ENCODE measurements at regions not wholly inside any gene's neighbourhood (a gene's known extent, or its start where the extent isn't known, plus 50 kb on each side); places are given as distances from the start of the nearest gene placed in this dataset.

GRCh38 chr19:31610018-31610417, 260.8 kb upstream of the TSHZ3 start:
- H3K9me3 ChIP-seq (ENCODE audit: control insufficient read depth, low read depth, low read length) = no peaks in the 10 kb centered on the region

GRCh38 chr19:31611046-31611877, 262.0 kb upstream of the TSHZ3 start:
- TF ChIP-seq CTCF (optimal IDR thresholded peaks at IDR 0.05 in 1 of 3, IDR thresholded peaks at IDR 0.05 in 1 of 3, conservative IDR thresholded peaks at IDR 0.05 in 1 of 3; ENCODE audit: extremely low read depth in 1 of 3, insufficient read depth in 2 of 3, low read length in 3 of 3) (no peak), EZH2 (IDR thresholded peaks at IDR 0.05; ENCODE audit: low read length) (no peak)
- Histone ChIP-seq H3K79me2 (ENCODE audit: control insufficient read depth, insufficient read depth, low read length) (no peaks in the 10 kb centered on the region), H3K4me3 (ENCODE audit: control insufficient read depth in 2 of 3, extremely low read depth in 1 of 3, insufficient read depth in 2 of 3, low read depth in 1 of 3, low read length in 3 of 3) (no peak overlapping the region), H4K20me1 (ENCODE audit: control insufficient read depth, extremely low read depth, insufficient read depth, low read length) (no peaks in the 10 kb centered on the region), H3K9me1 (ENCODE audit: control insufficient read depth, extremely low read depth, insufficient read depth, low read length) (no peaks in the 10 kb centered on the region), H3K27me3 (ENCODE audit: control insufficient read depth, extremely low read depth, insufficient read depth, low read length) (no peaks in the 10 kb centered on the region), H3K9ac (ENCODE audit: control insufficient read depth, extremely low read depth, insufficient read depth, low read length) (no peak overlapping the region), H3K36me3 (ENCODE audit: control insufficient read depth in 2 of 2, extremely low read depth in 1 of 2, insufficient read depth in 2 of 2, low read length in 2 of 2) (no peaks in the 10 kb centered on the region), H2AFZ (ENCODE audit: control insufficient read depth, low read length) (no peak overlapping the region), H3K9me3 (ENCODE audit: control insufficient read depth, low read depth, low read length) (no peaks in the 10 kb centered on the region), H3K4me1 (ENCODE audit: control insufficient read depth, extremely low read depth, insufficient read depth, low read length) (no peaks in the 10 kb centered on the region), H3K4me2 (ENCODE audit: control insufficient read depth, extremely low read depth, insufficient read depth, low read depth, low read length) (no peak overlapping the region), H3K27ac (ENCODE audit: control insufficient read depth, insufficient read depth, low read length) (no peak overlapping the region)
- FAIRE-seq (no peak), DNase-seq (ENCODE audit: low read depth, low spot score) (no peak)
- dilution Hi-C loops (cut with MboI; ENCODE audit: extremely low pct_ligation_motif_present, low sequenced_read_pairs) = no loop called here

More at GRCh38 chr19:31610018-31610417, 260.8 kb upstream of the TSHZ3 start:
- DNase-seq (ENCODE audit: low read depth, low spot score) (no peak), FAIRE-seq (no peak)
- Histone ChIP-seq H3K9ac (ENCODE audit: control insufficient read depth, extremely low read depth, insufficient read depth, low read length) (no peak overlapping the region), H4K20me1 (ENCODE audit: control insufficient read depth, extremely low read depth, insufficient read depth, low read length) (no peaks in the 10 kb centered on the region), H3K79me2 (ENCODE audit: control insufficient read depth, insufficient read depth, low read length) (no peaks in the 10 kb centered on the region), H3K4me2 (ENCODE audit: control insufficient read depth, extremely low read depth, insufficient read depth, low read depth, low read length) (no peak overlapping the region), H3K4me1 (ENCODE audit: control insufficient read depth, extremely low read depth, insufficient read depth, low read length) (no peaks in the 10 kb centered on the region), H3K9me1 (ENCODE audit: control insufficient read depth, extremely low read depth, insufficient read depth, low read length) (no peaks in the 10 kb centered on the region), H2AFZ (ENCODE audit: control insufficient read depth, low read length) (no peak overlapping the region), H3K36me3 (ENCODE audit: control insufficient read depth in 2 of 2, extremely low read depth in 1 of 2, insufficient read depth in 2 of 2, low read length in 2 of 2) (no peaks in the 10 kb centered on the region), H3K4me3 (ENCODE audit: control insufficient read depth in 2 of 3, extremely low read depth in 1 of 3, insufficient read depth in 2 of 3, low read depth in 1 of 3, low read length in 3 of 3) (no peak overlapping the region), H3K27me3 (ENCODE audit: control insufficient read depth, extremely low read depth, insufficient read depth, low read length) (no peaks in the 10 kb centered on the region), H3K27ac (ENCODE audit: control insufficient read depth, insufficient read depth, low read length) (no peak overlapping the region)
- TF ChIP-seq EZH2 (IDR thresholded peaks at IDR 0.05; ENCODE audit: low read length) (no peak), CTCF (optimal IDR thresholded peaks at IDR 0.05 in 1 of 3, IDR thresholded peaks at IDR 0.05 in 1 of 3, conservative IDR thresholded peaks at IDR 0.05 in 1 of 3; ENCODE audit: extremely low read depth in 1 of 3, insufficient read depth in 2 of 3, low read length in 3 of 3) (no peak)
- dilution Hi-C loops (cut with MboI; ENCODE audit: extremely low pct_ligation_motif_present, low sequenced_read_pairs) = no loop called here

Data from keratinocyte (primary cell).